Epithelial cell of prostate (primary cell): ENCODE measurements at regions not wholly inside any gene's neighbourhood (a gene's known extent, or its start where the extent isn't known, plus 50 kb on each side); places are given as distances from the start of the nearest gene placed in this dataset.
"Not testable (repeated sequence)": the region's sequence is repeated elsewhere in the genome, so short reads cannot be mapped to it uniquely, and the experiment has no call there.

Experiments
- DNase-seq: peaks from one replicate; pipeline ENCODE4 v3.0.0-alpha.2; 2011; ENCODE audit warnings: low read depth, low spot score
- H3K27ac ChIP-seq: fragments of 450-650 bp; 2 replicates; pipeline ENCODE4 v1.5.1; 2017; ENCODE audit warnings: mild to moderate bottlenecking

GRCh38 chr21:27569091-27569490, 602.2 kb upstream of the ADAMTS5 start:
- no peak for DNase-seq
- H3K27ac ChIP-seq, result peak overlapping the region; percentile 95

- H3K27ac ChIP-seq, result no peak overlapping the region
Observed at GRCh38 chr21:27567381-27567780, 600.5 kb upstream of the ADAMTS5 start.

GRCh38 chr21:27566521-27566920, 599.6 kb upstream of the ADAMTS5 start:
- H3K27ac ChIP-seq, result peak overlapping the region; percentile 32
- DNase-seq, result no peak

More at GRCh38 chr21:27567381-27567780, 600.5 kb upstream of the ADAMTS5 start:
- no peak for DNase-seq

GRCh38 chr21:27565364-27565763, 598.5 kb upstream of the ADAMTS5 start:
- H3K27ac ChIP-seq, result no peak overlapping the region
- DNase-seq, result no peak

- no peak overlapping the region for H3K27ac ChIP-seq
- DNase-seq, result no peak
Observed at GRCh38 chr21:27564684-27565301, 597.9 kb upstream of the ADAMTS5 start.

GRCh38 chr21:27562303-27562702, 595.4 kb upstream of the ADAMTS5 start:
- no peak overlapping the region for H3K27ac ChIP-seq

GRCh38 chr21:27561116-27561515, 594.2 kb upstream of the ADAMTS5 start:
- DNase-seq, result no peak
- no peak overlapping the region for H3K27ac ChIP-seq

More at GRCh38 chr21:27562303-27562702, 595.4 kb upstream of the ADAMTS5 start:
- DNase-seq, result no peak

- DNase-seq, result no peak
- H3K27ac ChIP-seq, result no peak overlapping the region
Observed at GRCh38 chr21:27557356-27557755, 590.5 kb upstream of the ADAMTS5 start.

GRCh38 chr21:27555996-27556395, 589.1 kb upstream of the ADAMTS5 start:
- DNase-seq, result no peak
- H3K27ac ChIP-seq, result no peak overlapping the region

- DNase-seq, result no peak
- H3K27ac ChIP-seq, result no peak overlapping the region
Observed at GRCh38 chr21:27550287-27550686, 583.4 kb upstream of the ADAMTS5 start.

GRCh38 chr21:27548486-27548885, 581.6 kb upstream of the ADAMTS5 start:
- no peak for DNase-seq
- H3K27ac ChIP-seq, result no peak overlapping the region

GRCh38 chr21:27545754-27546349, 579.0 kb upstream of the ADAMTS5 start:
- DNase-seq, result no peak
- H3K27ac ChIP-seq, result no peak overlapping the region

- DNase-seq, H3K27ac ChIP-seq: not testable (repeated sequence)
Observed at GRCh38 chr21:27542126-27542525, 575.2 kb upstream of the ADAMTS5 start.

- no peak overlapping the region for H3K27ac ChIP-seq
- no peak for DNase-seq
Observed at GRCh38 chr21:27536319-27536718, 569.4 kb upstream of the ADAMTS5 start.

GRCh38 chr21:27535188-27535587, 568.3 kb upstream of the ADAMTS5 start:
- H3K27ac ChIP-seq, result no peak overlapping the region
- no peak for DNase-seq

GRCh38 chr21:27534206-27534605, 567.3 kb upstream of the ADAMTS5 start:
- no peak overlapping the region for H3K27ac ChIP-seq
- DNase-seq, result no peak

- DNase-seq, result no peak
- no peak overlapping the region for H3K27ac ChIP-seq
Observed at GRCh38 chr21:27532076-27532475, 565.2 kb upstream of the ADAMTS5 start.

- no peak for DNase-seq
- no peak overlapping the region for H3K27ac ChIP-seq
Observed at GRCh38 chr21:27528697-27529096, 561.8 kb upstream of the ADAMTS5 start.

- no peak for DNase-seq
- no peak overlapping the region for H3K27ac ChIP-seq
Observed at GRCh38 chr21:27526451-27526850, 559.6 kb upstream of the ADAMTS5 start.

GRCh38 chr21:27525780-27526179, 558.9 kb upstream of the ADAMTS5 start:
- DNase-seq, result no peak
- no peak overlapping the region for H3K27ac ChIP-seq

GRCh38 chr21:27519361-27519760, 552.5 kb upstream of the ADAMTS5 start:
- DNase-seq, result peak; percentile 26
- no peak overlapping the region for H3K27ac ChIP-seq

GRCh38 chr21:27517177-27517576, 550.3 kb upstream of the ADAMTS5 start:
- not testable (repeated sequence) for DNase-seq, H3K27ac ChIP-seq
